HG02588 (cell line): ENCODE measurements at regions not wholly inside any gene's neighbourhood (a gene's known extent, or its start where the extent isn't known, plus 50 kb on each side); places are given as distances from the start of the nearest gene placed in this dataset.
"Not testable (repeated sequence)": the region's sequence is repeated elsewhere in the genome, so short reads cannot be mapped to it uniquely, and the experiment has no call there.

ENCODE experiments used
- ATAC-seq: cut with Tn5 transposase; IDR thresholded peaks from one replicate; pipeline ENCODE4 v1.9.1; 2021; ENCODE audit warnings: mild to moderate bottlenecking, moderate library complexity; ENCODE audit not compliant: unreplicated experiment

GRCh38 chr20:30384841-30385240, 872.6 kb upstream of the DEFB115 start:
- ATAC-seq, result not testable (repeated sequence)

DNA sequence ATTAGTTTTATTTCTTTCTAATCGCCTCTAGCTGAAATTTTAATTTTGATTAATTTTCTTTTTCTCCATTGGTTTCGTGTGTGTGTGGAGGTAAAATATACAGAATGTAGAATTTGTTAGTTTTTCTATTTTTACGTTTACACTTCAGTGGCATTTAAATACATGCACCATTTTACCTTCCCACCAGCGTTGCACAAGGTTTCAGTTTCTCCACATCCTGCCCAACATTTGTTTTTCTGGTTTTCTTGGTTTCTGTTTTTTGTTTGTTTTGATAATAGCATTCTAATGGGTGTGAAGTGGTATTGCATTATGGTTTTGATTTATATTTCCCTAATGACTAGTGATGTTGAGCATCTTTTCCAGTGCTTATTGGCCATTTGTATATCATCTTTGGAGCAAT, 871.4 kb upstream of the DEFB115 start:
- ATAC-seq, result not testable (repeated sequence)

- not testable (repeated sequence) for ATAC-seq
Measured at GRCh38 chr20:30387823-30388222, 869.6 kb upstream of the DEFB115 start.

GRCh38 chr20:30393523-30393922, 863.9 kb upstream of the DEFB115 start:
- ATAC-seq, result not testable (repeated sequence)

- not testable (repeated sequence) for ATAC-seq
Measured at GRCh38 chr20:30397111-30397510, 860.4 kb upstream of the DEFB115 start.

GRCh38 chr20:30405061-30405460, 852.4 kb upstream of the DEFB115 start:
- ATAC-seq, result not testable (repeated sequence)

DNA sequence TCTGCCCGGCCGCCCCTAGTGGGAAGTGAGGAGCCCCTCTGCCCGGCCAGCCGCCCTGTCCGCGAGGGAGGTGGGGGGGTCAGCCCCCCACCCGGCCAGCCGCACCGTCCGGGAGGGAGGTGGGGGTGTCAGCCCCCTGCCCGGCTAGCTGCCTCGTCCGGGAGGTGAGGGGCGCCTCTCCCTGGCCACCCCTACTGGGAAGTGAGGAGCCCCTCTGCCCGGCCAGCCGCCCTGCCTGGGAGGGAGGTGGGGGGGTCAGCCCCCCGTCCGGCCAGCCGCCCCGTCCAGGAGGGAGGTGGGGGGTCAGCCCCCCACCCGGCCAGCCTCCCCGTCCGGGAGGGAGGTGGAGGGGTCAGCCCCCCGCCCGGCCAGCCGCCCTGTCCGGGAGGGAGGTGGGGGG, 851.9 kb upstream of the DEFB115 start:
- not testable (repeated sequence) for ATAC-seq

DNA sequence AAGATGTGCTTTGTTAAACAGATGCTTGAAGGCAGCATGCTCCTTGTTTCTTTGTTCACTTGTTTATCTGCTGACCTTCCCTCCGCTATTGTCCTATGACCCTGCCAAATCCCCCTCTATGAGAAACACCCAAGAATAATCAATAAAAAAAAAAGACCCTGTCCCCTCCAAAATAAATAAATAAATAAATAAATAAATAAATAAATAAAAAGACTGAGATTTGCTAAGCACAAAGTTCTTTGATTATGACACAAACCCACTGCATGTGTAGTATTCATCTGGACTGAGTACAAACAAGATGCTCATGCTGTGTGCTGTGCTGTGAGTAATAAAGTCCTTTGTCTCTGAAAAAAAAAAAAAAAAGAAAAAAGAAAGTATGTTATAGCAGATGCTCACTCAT, 851.1 kb upstream of the DEFB115 start:
- not testable (repeated sequence) for ATAC-seq

DNA sequence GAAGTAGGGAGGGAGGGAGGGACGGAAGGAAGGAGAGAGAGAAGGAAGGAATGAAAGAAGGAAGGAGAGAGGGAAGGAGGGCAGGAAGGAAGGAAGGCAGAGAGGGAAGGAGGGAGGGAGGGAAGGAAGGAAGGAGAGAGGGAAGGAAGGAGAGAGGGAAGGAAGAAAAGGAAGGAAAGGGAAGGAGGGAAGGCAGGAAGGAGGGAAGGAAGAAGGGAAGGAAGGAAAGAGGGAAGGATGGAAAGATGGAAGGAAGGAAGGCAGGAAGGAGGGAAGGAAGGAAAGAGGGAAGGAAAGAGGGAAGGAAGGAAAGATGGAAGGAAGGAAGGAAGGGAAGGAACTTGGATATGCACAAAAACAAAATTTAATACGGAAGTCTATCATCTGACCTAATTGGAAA, 844.5 kb upstream of the DEFB115 start:
- ATAC-seq, result no peak

GRCh38 chr20:30417387-30417786, 840.1 kb upstream of the DEFB115 start:
- not testable (repeated sequence) for ATAC-seq

DNA sequence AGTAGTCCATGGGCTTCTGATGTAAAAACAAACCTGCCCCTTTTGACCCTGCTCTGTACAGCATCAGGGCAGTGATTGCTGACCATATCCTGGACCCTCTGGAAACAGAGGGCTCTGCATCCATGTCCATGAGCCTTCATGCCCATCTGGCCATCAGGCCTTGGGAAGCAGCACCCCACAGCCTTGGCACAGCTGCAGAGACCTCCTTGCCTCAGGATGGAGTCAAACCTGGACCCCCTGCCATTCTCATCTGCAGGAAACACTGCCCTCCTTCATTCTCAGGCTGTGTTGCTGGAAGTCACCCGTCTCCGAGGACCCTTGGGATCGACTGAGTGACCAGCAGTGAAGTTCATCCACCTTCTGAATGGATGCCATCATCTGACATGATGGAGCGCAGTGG, 839.1 kb upstream of the DEFB115 start:
- ATAC-seq, result not testable (repeated sequence)

DNA sequence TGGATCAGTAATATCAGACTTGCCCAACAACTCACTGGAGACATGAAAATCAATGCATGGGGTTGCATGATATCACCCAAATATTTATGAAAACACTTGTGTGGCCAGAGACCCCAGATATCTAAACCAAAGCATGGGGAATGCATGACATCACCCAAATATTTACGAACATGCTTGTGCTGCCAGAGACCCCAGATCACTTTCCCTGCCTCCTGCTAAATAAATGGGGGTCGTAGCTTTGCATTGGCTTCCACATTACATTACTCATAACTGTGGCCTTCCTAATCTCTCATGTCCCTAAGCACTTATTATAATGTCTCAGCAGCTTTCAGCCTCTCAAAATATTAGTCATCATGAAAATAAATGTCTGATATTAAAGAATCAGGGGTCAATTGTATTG, 838.0 kb upstream of the DEFB115 start:
- no peak for ATAC-seq

DNA sequence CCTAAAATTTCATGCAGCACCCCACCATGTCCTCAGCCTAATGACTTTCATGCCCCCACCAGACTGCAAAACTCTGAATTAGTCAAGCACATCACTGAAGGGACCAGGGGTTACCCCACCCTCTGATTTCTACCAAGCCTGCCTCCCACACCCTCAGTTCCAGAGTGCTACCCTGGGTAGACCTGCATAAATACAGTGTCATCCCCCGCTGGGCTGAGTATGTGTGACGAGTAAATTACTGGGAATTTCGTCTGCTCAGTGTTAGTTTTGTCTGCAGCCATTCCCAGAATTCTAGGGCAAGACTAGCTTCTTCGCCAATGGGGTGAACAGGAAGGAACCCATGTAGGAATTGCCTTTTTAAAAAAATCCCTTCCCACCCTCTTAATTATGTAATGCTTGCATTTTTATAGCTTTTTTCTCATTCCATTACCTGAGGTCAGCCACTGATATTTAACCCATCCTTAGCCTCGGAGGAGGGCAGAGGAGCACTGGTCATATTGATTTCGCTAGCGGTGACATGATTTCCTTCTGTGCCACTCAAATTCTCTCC, 837.5 kb upstream of the DEFB115 start:
- ATAC-seq, result not testable (repeated sequence)
